Smooth muscle cell (in vitro differentiated cells): ENCODE measurements at regions not wholly inside any gene's neighbourhood (a gene's known extent, or its start where the extent isn't known, plus 50 kb on each side); places are given as distances from the start of the nearest gene placed in this dataset.

ENCODE experiments used
- DNase-seq: peaks from one replicate; lab custom pipeline; 2025; ENCODE audit not compliant: unreplicated experiment; lab: John Stamatoyannopoulos, UW
- H2AFZ ChIP-seq: fragments of 200-600 bp; sonication (generic); 2 replicates; pipeline ENCODE4 v1.6.0; 2016; ENCODE audit warnings: antibody characterized with exemption, low read depth, mild to moderate bottlenecking
- H3F3A ChIP-seq: fragments of 200-600 bp; sonication (generic); 2 replicates; pipeline ENCODE4 v1.6.0; 2017; ENCODE audit warnings: antibody characterized with exemption, low read depth
- H3K27ac ChIP-seq: fragments of 200-600 bp; sonication (generic); 2 replicates; pipeline ENCODE4 v1.5.1; 2016; ENCODE audit warnings: low read depth, mild to moderate bottlenecking
- H3K27me3 ChIP-seq: fragments of 200-600 bp; sonication (generic); 2 replicates; pipeline ENCODE4 v1.6.1; 2016; ENCODE audit warnings: low read depth, mild to moderate bottlenecking
- H3K36me3 ChIP-seq: fragments of 200-600 bp; sonication (generic); 2 replicates; pipeline ENCODE4 v1.5.1; 2016; ENCODE audit warnings: low read depth
- H3K4me1 ChIP-seq: fragments of 200-600 bp; sonication (generic); 2 replicates; pipeline ENCODE4 v1.5.1; 2016; ENCODE audit warnings: low read depth
- H3K4me2 ChIP-seq: fragments of 200-600 bp; sonication (generic); 2 replicates; pipeline ENCODE4 v1.6.0; 2016; ENCODE audit warnings: mild to moderate bottlenecking
- H3K4me3 ChIP-seq: fragments of 200-600 bp; sonication (generic); 2 replicates; pipeline ENCODE4 v1.5.1; 2016; ENCODE audit warnings: mild to moderate bottlenecking
- H3K79me2 ChIP-seq: fragments of 200-600 bp; sonication (generic); 2 replicates; pipeline ENCODE4 v1.6.0; 2016; ENCODE audit warnings: low read depth, mild to moderate bottlenecking
- H3K9ac ChIP-seq: fragments of 200-600 bp; sonication (generic); 2 replicates; pipeline ENCODE4 v1.6.0; 2016; ENCODE audit warnings: low read depth
- H3K9me3 ChIP-seq: fragments of 200-600 bp; sonication (generic); replicated peaks from 2 replicates; pipeline ENCODE4 v1.5.1; 2016; ENCODE audit warnings: low read depth
- H4K20me1 ChIP-seq: fragments of 200-600 bp; sonication (generic); 2 replicates; pipeline ENCODE4 v1.6.0; 2016; ENCODE audit warnings: low read depth
- CTCF ChIP-seq: fragments of 200-600 bp; sonication (generic); IDR thresholded peaks from 2 replicates; pipeline ENCODE4 v1.5.1; 2017; ENCODE audit warnings: borderline replicate concordance, mild to moderate bottlenecking, antibody characterized with exemption; ENCODE audit not compliant: insufficient read depth, poor library complexity, severe bottlenecking
- WGBS: methylation state at CpG from one replicate; pipeline ENCODE4 v1.1.7; 2016; ENCODE audit warnings: low lambda C conversion rate; 5-methylcytosine and 5-hydroxymethylcytosine counted together

GRCh38 chr6:9272671-9273070 is 837.3 kb upstream of the SLC35B3 start:
- Histone ChIP-seq H3K4me3 (no peak overlapping the region), H4K20me1 (no peaks in the 10 kb centered on the region), H3K4me1 (no peaks in the 10 kb centered on the region), H2AFZ (no peak overlapping the region), H3F3A (no peaks in the 10 kb centered on the region), H3K36me3 (no peaks in the 10 kb centered on the region), H3K27ac (no peak overlapping the region), H3K9me3 (no peaks in the 10 kb centered on the region), H3K4me2 (no peak overlapping the region), H3K9ac (no peak overlapping the region), H3K79me2 (no peaks in the 10 kb centered on the region), H3K27me3 (no peaks in the 10 kb centered on the region)
- TF ChIP-seq CTCF = no peak
- no peak for DNase-seq

GRCh38 chr6:9266741-9267140 is 831.4 kb upstream of the SLC35B3 start:
- H3K4me3 ChIP-seq = no peak overlapping the region
- H3K4me1 ChIP-seq = no peaks in the 10 kb centered on the region
- 90% methylated on average over 1 of the region's 1 CpG for WGBS
- no peak for TF ChIP-seq CTCF
- H3K27me3 ChIP-seq = no peaks in the 10 kb centered on the region
- H3K9ac ChIP-seq = no peak overlapping the region
- no peaks in the 10 kb centered on the region for H3K9me3 ChIP-seq
- no peak overlapping the region for H3K27ac ChIP-seq
- H3K36me3 ChIP-seq = no peaks in the 10 kb centered on the region
- H3K79me2 ChIP-seq = no peaks in the 10 kb centered on the region
- no peak overlapping the region for H3K4me2 ChIP-seq
- H3F3A ChIP-seq = no peaks in the 10 kb centered on the region
- no peak overlapping the region for H2AFZ ChIP-seq
- H4K20me1 ChIP-seq = no peaks in the 10 kb centered on the region
- DNase-seq = no peak

GRCh38 chr6:9257215-9257614 is 821.9 kb upstream of the SLC35B3 start:
- H3F3A ChIP-seq = no peaks in the 10 kb centered on the region
- no peak for TF ChIP-seq CTCF
- WGBS = 49% methylated on average over 2 of the region's 2 CpGs

GRCh38 chr6:9254251-9254650 is 818.9 kb upstream of the SLC35B3 start:
- H3K9me3 ChIP-seq = no peaks in the 10 kb centered on the region
- no peaks in the 10 kb centered on the region for H3F3A ChIP-seq
- TF ChIP-seq CTCF = no peak
- no peak overlapping the region for H2AFZ ChIP-seq
- H3K9ac ChIP-seq = no peak overlapping the region
- H3K36me3 ChIP-seq = no peaks in the 10 kb centered on the region
- no peaks in the 10 kb centered on the region for H3K27me3 ChIP-seq
- H3K27ac ChIP-seq = no peak overlapping the region
- DNase-seq = no peak
- H3K4me1 ChIP-seq = peaks cover 4% of the 10 kb centered on the region
- 90% methylated on average over 9 of the region's 9 CpGs for WGBS
- H4K20me1 ChIP-seq = no peaks in the 10 kb centered on the region
- H3K4me3 ChIP-seq = no peak overlapping the region
- no peak overlapping the region for H3K4me2 ChIP-seq
- H3K79me2 ChIP-seq = no peaks in the 10 kb centered on the region

More at GRCh38 chr6:9257215-9257614, 821.9 kb upstream of the SLC35B3 start:
- no peaks in the 10 kb centered on the region for H3K79me2 ChIP-seq
- H3K36me3 ChIP-seq = no peaks in the 10 kb centered on the region
- no peak for DNase-seq
- H2AFZ ChIP-seq = no peak overlapping the region
- H4K20me1 ChIP-seq = no peaks in the 10 kb centered on the region
- H3K4me3 ChIP-seq = no peak overlapping the region
- H3K27me3 ChIP-seq = no peaks in the 10 kb centered on the region
- H3K4me1 ChIP-seq = no peaks in the 10 kb centered on the region
- H3K9me3 ChIP-seq = no peaks in the 10 kb centered on the region
- no peak overlapping the region for H3K4me2 ChIP-seq
- H3K9ac ChIP-seq = no peak overlapping the region
- H3K27ac ChIP-seq = no peak overlapping the region
